Mesenchymal stem cell (in vitro differentiated cells and primary cell): ENCODE measurements at regions not wholly inside any gene's neighbourhood (a gene's known extent, or its start where the extent isn't known, plus 50 kb on each side); places are given as distances from the start of the nearest gene placed in this dataset.

Experiments
- DNase-seq: peaks from one replicate; pipeline ENCODE4 v3.0.0-alpha.2; 2013
- H2AFZ ChIP-seq: one replicate; pipeline ENCODE4 v1.6.1; 2013; ENCODE audit warnings: low read depth, mild to moderate bottlenecking, control low read depth, inconsistent platforms, low read length, moderate library complexity
- H2AK5ac ChIP-seq: 2 replicates; pipeline ENCODE4 v1.6.1; 2013; ENCODE audit warnings: low read length, moderate library complexity, mild to moderate bottlenecking, inconsistent platforms; ENCODE audit not compliant: severe bottlenecking
- H2BK120ac ChIP-seq: one replicate; pipeline ENCODE4 v1.6.1; 2013; ENCODE audit warnings: low read depth, mild to moderate bottlenecking, inconsistent platforms, low read length, moderate library complexity
- H2BK12ac ChIP-seq, 2 experiments: one replicate each; pipeline ENCODE4 v1.6.1; 2013; ENCODE audit warnings: inconsistent platforms in 2 of 2, low read length in 2 of 2, mild to moderate bottlenecking in 2 of 2, moderate library complexity in 2 of 2, control low read depth in 1 of 2
- H2BK15ac ChIP-seq: one replicate; pipeline ENCODE4 v1.6.1; 2013; ENCODE audit warnings: mild to moderate bottlenecking, low read depth, inconsistent platforms; ENCODE audit not compliant: poor library complexity, severe bottlenecking
- H2BK5ac ChIP-seq: 2 replicates; pipeline ENCODE4 v1.6.1; 2013; ENCODE audit warnings: low read depth, mild to moderate bottlenecking, low read length, control low read depth, inconsistent platforms; ENCODE audit not compliant: poor library complexity, severe bottlenecking
- H3K14ac ChIP-seq, 2 experiments: one replicate each; pipeline ENCODE4 v1.6.1; 2013; ENCODE audit warnings: inconsistent platforms in 2 of 2, low read length in 2 of 2, control low read depth in 1 of 2, mild to moderate bottlenecking in 1 of 2, moderate library complexity in 1 of 2
- H3K18ac ChIP-seq, 2 experiments: one replicate each; pipeline ENCODE4 v1.6.1; 2013; ENCODE audit warnings: inconsistent platforms in 2 of 2, low read length in 2 of 2, control low read depth in 1 of 2, low read depth in 1 of 2, mild to moderate bottlenecking in 1 of 2
- H3K23ac ChIP-seq, 2 experiments: one replicate each; pipeline ENCODE4 v1.6.1; 2013; ENCODE audit warnings: inconsistent platforms in 2 of 2, low read length in 2 of 2, mild to moderate bottlenecking in 2 of 2, moderate library complexity in 2 of 2, control low read depth in 1 of 2
- H3K27ac ChIP-seq: 2 replicates; pipeline ENCODE4 v1.5.1; 2013; ENCODE audit warnings: mild to moderate bottlenecking, moderate library complexity, low read length, control low read depth, inconsistent platforms; ENCODE audit not compliant: poor library complexity, severe bottlenecking
- H3K27me3 ChIP-seq, 2 experiments: 2 replicates each; pipeline versions ENCODE4 v1.6.1 to v1.7.0; 2013; ENCODE audit warnings: low read length in 2 of 2, mild to moderate bottlenecking in 2 of 2, moderate library complexity in 2 of 2, control low read depth in 1 of 2, inconsistent platforms in 1 of 2; ENCODE audit not compliant: control insufficient read depth in 1 of 2, insufficient read depth in 1 of 2
- H3K36me3 ChIP-seq, 2 experiments: 2 replicates each; pipeline versions ENCODE4 v1.6.1 to v1.7.0; 2013; ENCODE audit warnings: low read length in 2 of 2, control low read depth in 1 of 2, inconsistent platforms in 1 of 2, low read depth in 1 of 2, mild to moderate bottlenecking in 1 of 2; ENCODE audit not compliant: insufficient read depth in 2 of 2, control insufficient read depth in 1 of 2
- H3K4ac ChIP-seq, 2 experiments: one replicate each; pipeline ENCODE4 v1.6.1; 2013; ENCODE audit warnings: inconsistent platforms in 2 of 2, low read length in 2 of 2, mild to moderate bottlenecking in 2 of 2, moderate library complexity in 2 of 2, control low read depth in 1 of 2, low read depth in 1 of 2
- H3K4me1 ChIP-seq: 2 replicates; pipeline ENCODE4 v1.6.1; 2013; ENCODE audit warnings: low read depth, low read length, control low read depth; ENCODE audit not compliant: control insufficient read depth, insufficient read depth
- H3K4me2 ChIP-seq: 2 replicates; pipeline ENCODE4 v1.6.1; 2013; ENCODE audit warnings: low read length, mild to moderate bottlenecking, inconsistent platforms; ENCODE audit not compliant: poor library complexity, severe bottlenecking
- H3K4me3 ChIP-seq, 2 experiments: 2 replicates each; pipeline versions ENCODE4 v1.5.1 to v1.7.0; 2013; ENCODE audit warnings: low read length in 2 of 2, mild to moderate bottlenecking in 2 of 2, control low read depth in 1 of 2, low read depth in 1 of 2; ENCODE audit not compliant: insufficient read depth in 1 of 2
- H3K79me1 ChIP-seq: replicated peaks from 2 replicates; pipeline ENCODE4 v1.6.1; 2013; ENCODE audit warnings: mild to moderate bottlenecking, control low read depth, low read length, inconsistent platforms; ENCODE audit not compliant: poor library complexity, severe bottlenecking
- H3K9ac ChIP-seq: 2 replicates; pipeline ENCODE4 v1.7.0; 2013; ENCODE audit warnings: mild to moderate bottlenecking, low read length, moderate library complexity
- H3K9me3 ChIP-seq: 2 replicates; pipeline ENCODE4 v1.7.0; 2013; ENCODE audit warnings: mild to moderate bottlenecking, low read length; ENCODE audit not compliant: control insufficient read depth
- H4K8ac ChIP-seq: one replicate; pipeline ENCODE4 v1.6.1; 2013; ENCODE audit warnings: inconsistent platforms, mild to moderate bottlenecking, low read length, moderate library complexity
- H4K91ac ChIP-seq: one replicate; pipeline ENCODE4 v1.6.1; 2013; ENCODE audit warnings: mild to moderate bottlenecking, low read length, inconsistent platforms
- WGBS: methylation state at CpG from one replicate; pipeline ENCODE4 v1.1.7; 2013; ENCODE audit warnings: mixed read lengths; 5-methylcytosine and 5-hydroxymethylcytosine counted together

GRCh38 chr11:131193031-131193501, 177.3 kb upstream of the NTM start:
- Histone ChIP-seq H3K79me1 (no peaks in the 10 kb centered on the region), H3K9ac (no peak overlapping the region), H3K9me3 (no peaks in the 10 kb centered on the region), H2AK5ac (no peak overlapping the region), H2BK12ac (no peak overlapping the region), H3K4me1 (no peaks in the 10 kb centered on the region), H3K4me3 (no peak overlapping the region), H2AFZ (no peak overlapping the region), H2BK15ac (no peak overlapping the region), H3K18ac (no peak overlapping the region), H3K4ac (no peak overlapping the region), H3K27ac (no peak overlapping the region), H4K91ac (no peak overlapping the region), H3K14ac (no peak overlapping the region), H3K4me2 (no peak overlapping the region), H3K27me3 (peaks cover 0 to 50% of the 10 kb centered on the region in 2 experiments), H2BK120ac (no peak overlapping the region), H4K8ac (no peak overlapping the region), H3K36me3 (no peaks in the 10 kb centered on the region), H2BK5ac (no peak overlapping the region), H3K23ac (no peak overlapping the region)
- WGBS, result 74% methylated on average over 10 of the region's 11 CpGs
- no peak for DNase-seq

DNA sequence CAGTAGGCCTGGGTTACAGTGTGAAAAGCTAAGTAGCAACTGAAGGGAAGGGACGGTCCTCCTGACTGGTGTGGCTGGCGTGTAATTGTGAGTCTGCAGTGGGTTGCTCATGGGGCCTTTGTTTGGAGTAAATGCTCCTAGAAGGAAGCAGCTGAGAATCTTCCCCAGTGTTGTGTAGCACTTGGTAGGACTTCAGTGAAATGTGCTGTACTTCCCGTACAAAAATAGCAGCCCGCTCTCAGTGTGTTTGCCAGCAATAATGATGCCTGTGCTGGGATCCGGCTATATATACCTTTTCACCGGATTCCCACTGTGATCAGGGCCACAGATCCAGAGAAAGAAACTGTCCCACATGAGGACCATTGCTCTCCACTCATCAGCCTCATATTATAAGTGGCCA, 175.7 kb upstream of the NTM start:
- no peak overlapping the region for H4K91ac ChIP-seq
- WGBS, result 93% methylated on average over 6 of the region's 6 CpGs
- H2BK5ac ChIP-seq, result no peak overlapping the region
- H4K8ac ChIP-seq, result no peak overlapping the region
- H3K4ac ChIP-seq, result no peak overlapping the region
- DNase-seq, result no peak
- H2BK120ac ChIP-seq, result no peak overlapping the region
- no peak overlapping the region for H3K27ac ChIP-seq
- H3K4me1 ChIP-seq, result no peaks in the 10 kb centered on the region
- no peaks in the 10 kb centered on the region for H3K36me3 ChIP-seq
- no peak overlapping the region for H3K4me3 ChIP-seq
- no peak overlapping the region for H2BK15ac ChIP-seq
- no peak overlapping the region for H3K23ac ChIP-seq
- H2BK12ac ChIP-seq, result no peak overlapping the region
- no peak overlapping the region for H3K4me2 ChIP-seq
- no peak overlapping the region for H3K9ac ChIP-seq
- no peaks in the 10 kb centered on the region for H3K79me1 ChIP-seq
- peaks cover 0 to 52% of the 10 kb centered on the region in 2 experiments for H3K27me3 ChIP-seq
- H3K14ac ChIP-seq, result no peak overlapping the region
- H2AFZ ChIP-seq, result no peak overlapping the region
- H2AK5ac ChIP-seq, result no peak overlapping the region
- H3K18ac ChIP-seq, result no peak overlapping the region
- no peaks in the 10 kb centered on the region for H3K9me3 ChIP-seq

- peaks cover 0 to 60% of the 10 kb centered on the region in 2 experiments for H3K27me3 ChIP-seq
- H3K14ac ChIP-seq, result no peak overlapping the region
- no peak overlapping the region for H2BK12ac ChIP-seq
- H4K8ac ChIP-seq, result no peak overlapping the region
- H3K79me1 ChIP-seq, result no peaks in the 10 kb centered on the region
- H2BK15ac ChIP-seq, result no peak overlapping the region
- DNase-seq, result no peak
- H3K36me3 ChIP-seq, result no peaks in the 10 kb centered on the region
- H2AFZ ChIP-seq, result no peak overlapping the region
- H3K27ac ChIP-seq, result no peak overlapping the region
- no peak overlapping the region for H2BK5ac ChIP-seq
- H2AK5ac ChIP-seq, result no peak overlapping the region
- 65% methylated on average over 11 of the region's 11 CpGs for WGBS
- no peak overlapping the region for H3K4me3 ChIP-seq
- no peak overlapping the region for H3K4ac ChIP-seq
- H4K91ac ChIP-seq, result no peak overlapping the region
- no peak overlapping the region for H3K4me2 ChIP-seq
- no peak overlapping the region for H3K23ac ChIP-seq
- no peak overlapping the region for H3K9ac ChIP-seq
- no peaks in the 10 kb centered on the region for H3K4me1 ChIP-seq
- H2BK120ac ChIP-seq, result no peak overlapping the region
- H3K9me3 ChIP-seq, result no peaks in the 10 kb centered on the region
- H3K18ac ChIP-seq, result no peak overlapping the region
These were observed 174.5 kb upstream of the NTM start for GRCh38 chr11:131195661-131196517.

GRCh38 chr11:131198161-131199014, 172.0 kb upstream of the NTM start:
- no peaks in the 10 kb centered on the region for H3K9me3 ChIP-seq
- H2AFZ ChIP-seq, result no peak overlapping the region
- no peak overlapping the region for H3K4me2 ChIP-seq
- H4K8ac ChIP-seq, result no peak overlapping the region
- WGBS, result 82% methylated on average over 15 of the region's 15 CpGs
- H3K18ac ChIP-seq, result no peak overlapping the region
- no peaks in the 10 kb centered on the region for H3K4me1 ChIP-seq
- H3K9ac ChIP-seq, result no peak overlapping the region
- no peak overlapping the region for H4K91ac ChIP-seq
- no peak overlapping the region for H2BK120ac ChIP-seq
- H3K27ac ChIP-seq, result no peak overlapping the region
- no peak overlapping the region for H2BK5ac ChIP-seq
- H3K27me3 ChIP-seq, result peaks cover 0 to 68% of the 10 kb centered on the region in 2 experiments
- H3K79me1 ChIP-seq, result no peaks in the 10 kb centered on the region
- no peak overlapping the region for H2BK12ac ChIP-seq
- no peaks in the 10 kb centered on the region for H3K36me3 ChIP-seq
- no peak overlapping the region for H3K4ac ChIP-seq
- no peak overlapping the region for H2AK5ac ChIP-seq
- no peak overlapping the region for H2BK15ac ChIP-seq
- no peak for DNase-seq
- H3K14ac ChIP-seq, result no peak overlapping the region
- H3K23ac ChIP-seq, result no peak overlapping the region
- H3K4me3 ChIP-seq, result no peak overlapping the region
